ENCODE measurements at regions not wholly inside any gene's neighbourhood (a gene's known extent, or its start where the extent isn't known, plus 50 kb on each side); places are given as distances from the start of the nearest gene placed in this dataset.
"Not testable (repeated sequence)": the region's sequence is repeated elsewhere in the genome, so short reads cannot be mapped to it uniquely, and the experiment has no call there.

DNA sequence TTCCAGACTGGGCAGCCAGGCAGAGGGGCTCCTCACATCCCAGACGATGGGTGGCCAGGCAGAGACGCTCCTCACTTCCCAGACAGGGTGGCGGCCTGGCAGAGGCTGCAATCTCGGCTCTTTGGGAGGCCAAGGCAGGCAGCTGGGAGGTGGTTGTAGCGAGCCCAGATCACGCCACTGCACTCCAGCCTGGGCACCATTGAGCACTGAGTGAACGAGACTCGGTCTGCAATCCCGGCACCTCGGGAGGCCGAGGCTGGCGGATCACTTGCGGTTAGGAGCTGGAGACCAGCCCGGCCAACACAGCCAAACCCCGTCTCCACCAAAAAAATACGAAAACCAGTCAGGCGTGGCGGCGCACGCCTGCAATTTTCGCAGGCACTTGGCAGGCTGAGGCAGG is 321.4 kb upstream of the SGCG start:
- TF ChIP-seq, protein P1, sequence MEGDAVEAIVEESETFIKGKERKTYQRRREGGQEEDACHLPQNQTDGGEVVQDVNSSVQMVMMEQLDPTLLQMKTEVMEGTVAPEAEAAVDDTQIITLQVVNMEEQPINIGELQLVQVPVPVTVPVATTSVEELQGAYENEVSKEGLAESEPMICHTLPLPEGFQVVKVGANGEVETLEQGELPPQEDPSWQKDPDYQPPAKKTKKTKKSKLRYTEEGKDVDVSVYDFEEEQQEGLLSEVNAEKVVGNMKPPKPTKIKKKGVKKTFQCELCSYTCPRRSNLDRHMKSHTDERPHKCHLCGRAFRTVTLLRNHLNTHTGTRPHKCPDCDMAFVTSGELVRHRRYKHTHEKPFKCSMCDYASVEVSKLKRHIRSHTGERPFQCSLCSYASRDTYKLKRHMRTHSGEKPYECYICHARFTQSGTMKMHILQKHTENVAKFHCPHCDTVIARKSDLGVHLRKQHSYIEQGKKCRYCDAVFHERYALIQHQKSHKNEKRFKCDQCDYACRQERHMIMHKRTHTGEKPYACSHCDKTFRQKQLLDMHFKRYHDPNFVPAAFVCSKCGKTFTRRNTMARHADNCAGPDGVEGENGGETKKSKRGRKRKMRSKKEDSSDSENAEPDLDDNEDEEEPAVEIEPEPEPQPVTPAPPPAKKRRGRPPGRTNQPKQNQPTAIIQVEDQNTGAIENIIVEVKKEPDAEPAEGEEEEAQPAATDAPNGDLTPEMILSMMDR (IDR thresholded peaks at IDR 0.05): not testable (repeated sequence)
- not testable (repeated sequence) for TF ChIP-seq POLR2AphosphoS5, POLR2A, EP300 (IDR thresholded peaks at IDR 0.05)
